ACC112 (cell line): ENCODE measurements at regions not wholly inside any gene's neighbourhood (a gene's known extent, or its start where the extent isn't known, plus 50 kb on each side); places are given as distances from the start of the nearest gene placed in this dataset.

Experiments used
- H2AFZ ChIP-seq: fragments of 200-600 bp; sonication (generic); one replicate; pipeline ENCODE4 v1.6.0; 2017; ENCODE audit warnings: antibody characterized with exemption, low read length; ENCODE audit not compliant: unreplicated experiment
- H3K27ac ChIP-seq: fragments of 200-600 bp; sonication (generic); 2 replicates; pipeline ENCODE4 v1.5.1; 2014; ENCODE audit warnings: low read depth, mild to moderate bottlenecking, antibody characterized with exemption, low read length, moderate library complexity
- H3K27me3 ChIP-seq: fragments of 200-600 bp; sonication (generic); 2 replicates; pipeline ENCODE4 v1.6.1; 2014; ENCODE audit warnings: mild to moderate bottlenecking, antibody characterized with exemption, low read length, moderate library complexity, mixed read lengths; ENCODE audit not compliant: insufficient read depth
- H3K36me3 ChIP-seq: fragments of 200-600 bp; sonication (generic); 2 replicates; pipeline ENCODE4 v1.6.1; 2016; ENCODE audit warnings: mild to moderate bottlenecking, antibody characterized with exemption, low read length, moderate library complexity, mixed read lengths; ENCODE audit not compliant: insufficient read depth
- H3K4me1 ChIP-seq: fragments of 200-600 bp; sonication (generic); one replicate; pipeline ENCODE4 v1.6.1; 2016; ENCODE audit warnings: low read length, mixed read lengths; ENCODE audit not compliant: insufficient read depth, unreplicated experiment, control insufficient read depth
- H3K4me3 ChIP-seq: fragments of 200-600 bp; sonication (generic); 2 replicates; pipeline ENCODE4 v1.5.1; 2014; ENCODE audit warnings: mild to moderate bottlenecking, low read depth, low read length
- H3K79me2 ChIP-seq: fragments of 200-600 bp; sonication (generic); one replicate; pipeline ENCODE4 v1.6.0; 2016; ENCODE audit warnings: low read length; ENCODE audit not compliant: control insufficient read depth, unreplicated experiment, insufficient read depth

DNA sequence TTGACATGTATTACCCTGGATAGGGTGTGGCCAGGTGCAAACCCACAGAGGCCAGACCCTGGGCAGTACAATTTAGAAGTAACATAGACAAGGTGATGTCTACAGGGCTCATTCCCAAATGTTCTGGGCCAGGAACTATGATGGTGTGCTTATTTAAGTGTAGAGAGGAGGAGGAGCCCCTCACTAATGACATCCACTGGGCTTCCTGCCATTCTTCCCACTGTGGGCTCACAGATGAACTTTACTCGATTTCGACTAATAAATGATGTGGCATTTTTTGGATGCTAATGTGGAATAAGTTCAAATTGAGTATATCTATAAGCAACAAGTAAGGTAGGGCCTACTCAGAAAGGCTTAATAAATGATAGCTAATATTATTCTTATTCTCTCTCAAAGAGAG lies 280.9 kb upstream of the BOD1L1 start:
- no peaks in the 10 kb centered on the region for H3K27me3 ChIP-seq
- H3K27ac ChIP-seq, result peak overlapping the region; percentile 99
- H3K4me3 ChIP-seq, result no peak overlapping the region
- H3K36me3 ChIP-seq, result peaks cover 9% of the 10 kb centered on the region
- no peak overlapping the region for H2AFZ ChIP-seq
- peaks cover 67% of the 10 kb centered on the region for H3K4me1 ChIP-seq
- H3K79me2 ChIP-seq, result no peaks in the 10 kb centered on the region

GRCh38 chr4:13910556-13910955 lies 283.0 kb upstream of the BOD1L1 start:
- no peak overlapping the region for H2AFZ ChIP-seq
- peaks cover 9% of the 10 kb centered on the region for H3K36me3 ChIP-seq
- no peak overlapping the region for H3K27ac ChIP-seq
- no peaks in the 10 kb centered on the region for H3K27me3 ChIP-seq
- no peaks in the 10 kb centered on the region for H3K79me2 ChIP-seq
- H3K4me3 ChIP-seq, result no peak overlapping the region
- H3K4me1 ChIP-seq, result peaks cover 53% of the 10 kb centered on the region

DNA sequence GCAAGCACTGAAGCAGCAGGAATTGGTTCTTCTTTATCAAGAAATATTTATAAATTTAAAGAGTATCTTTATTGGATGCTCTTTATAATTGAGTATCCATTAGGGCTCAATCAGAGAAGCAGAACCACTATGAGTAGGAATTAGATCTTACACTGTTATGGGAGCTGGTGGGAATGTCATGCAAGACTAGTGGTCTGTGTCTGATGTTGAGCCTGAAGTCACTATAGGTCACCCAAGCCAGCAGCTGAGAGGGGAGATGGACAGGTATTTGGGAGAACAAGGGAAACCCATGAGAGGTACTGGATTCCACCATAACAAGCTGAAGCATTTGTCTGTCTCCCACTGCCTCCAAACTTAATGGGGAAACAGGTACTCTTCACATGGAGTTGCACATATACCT lies 283.7 kb upstream of the BOD1L1 start:
- H3K36me3 ChIP-seq, result peaks cover 9% of the 10 kb centered on the region
- peak overlapping the region; percentile 87; the same call in 1 of the 2 replicates for H3K27ac ChIP-seq
- no peak overlapping the region for H2AFZ ChIP-seq
- no peaks in the 10 kb centered on the region for H3K27me3 ChIP-seq
- H3K4me3 ChIP-seq, result no peak overlapping the region
- H3K4me1 ChIP-seq, result peaks cover 46% of the 10 kb centered on the region
- no peaks in the 10 kb centered on the region for H3K79me2 ChIP-seq

DNA sequence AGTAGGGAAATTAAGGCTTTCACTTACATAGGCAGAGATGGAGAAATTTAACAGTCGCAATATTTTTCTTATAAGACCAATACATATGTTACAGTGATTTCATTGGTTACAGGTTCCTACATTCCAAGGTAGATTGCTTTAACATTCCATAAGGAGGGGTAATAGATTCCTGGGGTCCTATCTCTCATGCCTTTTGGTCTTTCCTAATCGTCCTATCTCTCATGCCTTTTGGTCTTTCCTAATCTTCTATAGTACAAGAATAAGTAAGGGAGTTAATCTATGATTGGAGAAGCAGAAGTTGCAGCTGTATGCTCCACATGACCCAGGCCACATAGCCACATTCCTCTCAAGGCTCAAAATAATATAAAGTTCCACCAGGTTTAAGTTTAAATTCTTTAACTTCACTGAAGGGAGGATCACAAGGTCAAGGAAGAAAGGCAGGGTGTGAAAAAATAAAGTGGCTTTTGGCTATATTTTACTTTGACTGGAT lies 285.0 kb upstream of the BOD1L1 start:
- Histone ChIP-seq H3K4me1 (peaks cover 48% of the 10 kb centered on the region), H3K4me3 (no peak overlapping the region), H3K27me3 (no peaks in the 10 kb centered on the region), H3K36me3 (peaks cover 9% of the 10 kb centered on the region), H3K79me2 (no peaks in the 10 kb centered on the region), H3K27ac (peak overlapping the region; percentile 87), H2AFZ (no peak overlapping the region)

GRCh38 chr4:13912966-13913365 lies 285.4 kb upstream of the BOD1L1 start:
- peak overlapping the region; percentile 87 for H3K27ac ChIP-seq
- H3K4me1 ChIP-seq, result peaks cover 48% of the 10 kb centered on the region
- H3K27me3 ChIP-seq, result no peaks in the 10 kb centered on the region
- no peak overlapping the region for H2AFZ ChIP-seq
- no peaks in the 10 kb centered on the region for H3K79me2 ChIP-seq
- H3K4me3 ChIP-seq, result no peak overlapping the region
- peaks cover 9% of the 10 kb centered on the region for H3K36me3 ChIP-seq

- Histone ChIP-seq H3K4me3 (no peak overlapping the region), H3K36me3 (no peaks in the 10 kb centered on the region; the same call in 1 of the 2 replicates), H3K4me1 (peaks cover 75% of the 10 kb centered on the region), H2AFZ (no peak overlapping the region), H3K27ac (peak overlapping the region; percentile 100), H3K79me2 (peaks cover 4% of the 10 kb centered on the region), H3K27me3 (no peaks in the 10 kb centered on the region)
Observed at GRCh38 chr4:13917015-13917414, 289.5 kb upstream of the BOD1L1 start.

DNA sequence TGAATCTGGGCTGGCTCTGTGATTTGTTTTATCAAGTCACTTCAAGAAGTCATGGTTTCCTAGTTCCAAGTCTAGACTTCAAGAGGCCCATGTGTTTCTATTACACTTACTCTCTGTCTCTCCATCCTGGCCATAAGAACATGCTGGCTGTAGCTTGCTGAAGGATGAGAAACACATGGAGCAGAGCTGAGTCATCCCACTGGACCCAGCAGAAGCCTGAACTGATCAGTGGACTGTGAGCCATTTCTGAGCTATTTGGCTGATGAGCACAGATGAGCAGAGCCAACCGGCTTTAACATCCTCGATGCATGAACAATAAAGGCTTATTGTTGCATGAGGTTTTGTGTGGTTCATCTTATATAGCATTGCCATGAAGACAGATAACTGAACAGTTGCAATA lies 290.6 kb upstream of the BOD1L1 start:
- Histone ChIP-seq H3K4me1 (peaks cover 74% of the 10 kb centered on the region), H3K27ac (peak overlapping the region; percentile 100), H2AFZ (no peak overlapping the region), H3K79me2 (peaks cover 6% of the 10 kb centered on the region), H3K36me3 (no peaks in the 10 kb centered on the region; the same call in 1 of the 2 replicates), H3K4me3 (no peak overlapping the region), H3K27me3 (no peaks in the 10 kb centered on the region)

GRCh38 chr4:13918991-13919441 lies 291.5 kb upstream of the BOD1L1 start:
- Histone ChIP-seq H2AFZ (peak overlapping the region; percentile 19), H3K79me2 (peaks cover 7% of the 10 kb centered on the region), H3K4me1 (peaks cover 77% of the 10 kb centered on the region)

DNA sequence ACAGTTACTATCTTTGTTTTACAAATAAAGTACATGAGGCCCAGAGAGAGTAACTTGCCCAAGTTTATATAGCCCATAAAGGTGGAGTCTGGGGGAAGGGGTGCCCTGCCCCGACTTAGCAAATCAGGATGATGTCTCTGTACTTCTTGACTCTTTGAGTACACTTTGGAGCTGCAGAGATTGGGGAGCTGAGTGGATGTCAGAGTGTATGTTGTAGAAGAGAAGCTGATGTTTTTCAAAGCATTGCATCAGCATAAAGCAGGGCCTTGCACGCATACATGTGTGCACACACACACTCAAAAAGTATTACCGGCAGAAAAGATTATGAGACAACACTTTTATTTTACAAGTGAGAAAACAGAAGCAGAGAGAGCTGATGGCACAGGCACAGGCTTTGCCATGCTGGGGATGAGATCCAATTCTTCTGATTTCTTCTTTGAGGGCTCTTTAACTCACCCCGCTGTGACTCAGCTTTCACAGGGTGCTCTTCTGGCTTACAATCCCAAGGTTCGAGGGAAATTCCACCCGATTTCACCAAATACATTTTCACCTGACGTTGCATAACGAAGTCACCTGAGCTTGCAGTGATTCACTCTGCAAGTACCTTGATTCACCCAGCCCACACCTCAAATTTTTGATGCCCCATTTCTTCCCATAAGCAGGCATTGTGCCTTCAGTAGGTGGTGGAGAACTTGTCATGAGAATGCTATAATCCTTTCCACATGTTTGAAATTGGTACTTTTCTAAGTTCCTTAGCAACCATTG lies 292.8 kb upstream of the BOD1L1 start:
- H3K27ac ChIP-seq, result peak overlapping the region; percentile 100
- H2AFZ ChIP-seq, result no peak overlapping the region

More at GRCh38 chr4:13918991-13919441, 291.5 kb upstream of the BOD1L1 start:
- H3K27ac ChIP-seq, result peak overlapping the region; percentile 100
- no peak overlapping the region for H3K4me3 ChIP-seq
- H3K27me3 ChIP-seq, result no peaks in the 10 kb centered on the region
- H3K36me3 ChIP-seq, result no peaks in the 10 kb centered on the region; the same call in 1 of the 2 replicates

DNA sequence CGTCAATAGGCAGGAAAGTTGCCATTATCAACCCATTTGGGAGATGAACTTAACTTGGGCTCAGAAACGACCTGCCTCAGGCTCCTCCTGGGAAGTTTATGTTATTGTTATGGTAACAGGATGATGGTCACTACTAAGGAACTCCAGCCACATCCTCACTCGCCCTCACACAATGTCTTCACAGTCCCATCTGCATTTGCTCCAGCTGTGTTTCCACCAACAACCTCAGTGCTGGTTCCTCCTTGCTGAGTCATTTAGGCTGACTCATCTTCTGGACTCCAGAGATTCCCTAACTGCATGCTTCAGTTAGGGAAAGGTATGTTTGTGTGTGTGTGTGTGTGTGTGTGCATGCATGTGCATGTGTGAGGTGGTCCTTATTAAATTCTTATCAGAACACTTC lies 293.4 kb upstream of the BOD1L1 start:
- Histone ChIP-seq H3K79me2 (peaks cover 7% of the 10 kb centered on the region), H2AFZ (no peak overlapping the region), H3K4me3 (peak overlapping the region; percentile 36; the same call in 1 of the 2 replicates), H3K36me3 (no peaks in the 10 kb centered on the region; the same call in 1 of the 2 replicates), H3K27me3 (no peaks in the 10 kb centered on the region), H3K4me1 (peaks cover 80% of the 10 kb centered on the region), H3K27ac (peak overlapping the region; percentile 100)

More for the DNA sequence above, 292.8 kb upstream of the BOD1L1 start:
- Histone ChIP-seq H3K4me1 (peaks cover 80% of the 10 kb centered on the region), H3K36me3 (no peaks in the 10 kb centered on the region; the same call in 1 of the 2 replicates), H3K4me3 (peak overlapping the region; percentile 36; the same call in 1 of the 2 replicates), H3K27me3 (no peaks in the 10 kb centered on the region), H3K79me2 (peaks cover 7% of the 10 kb centered on the region)

GRCh38 chr4:13921805-13922204 lies 294.3 kb upstream of the BOD1L1 start:
- Histone ChIP-seq H3K27ac (peak overlapping the region; percentile 100), H3K4me1 (peaks cover 74% of the 10 kb centered on the region)

More at GRCh38 chr4:13921805-13922204, 294.3 kb upstream of the BOD1L1 start:
- H2AFZ ChIP-seq, result no peak overlapping the region
- no peaks in the 10 kb centered on the region for H3K27me3 ChIP-seq
- H3K36me3 ChIP-seq, result no peaks in the 10 kb centered on the region; the same call in 1 of the 2 replicates
- H3K4me3 ChIP-seq, result no peak overlapping the region
- H3K79me2 ChIP-seq, result peaks cover 7% of the 10 kb centered on the region
